SHP77 (cell line): ENCODE measurements at regions not wholly inside any gene's neighbourhood (a gene's known extent, or its start where the extent isn't known, plus 50 kb on each side); places are given as distances from the start of the nearest gene placed in this dataset.
"Not testable (repeated sequence)": the region's sequence is repeated elsewhere in the genome, so short reads cannot be mapped to it uniquely, and the experiment has no call there.

Source experiments
- DNase-seq, 2 experiments: peaks; one replicate each; lab custom pipeline; 2025; lab: John Stamatoyannopoulos, UW

DNA sequence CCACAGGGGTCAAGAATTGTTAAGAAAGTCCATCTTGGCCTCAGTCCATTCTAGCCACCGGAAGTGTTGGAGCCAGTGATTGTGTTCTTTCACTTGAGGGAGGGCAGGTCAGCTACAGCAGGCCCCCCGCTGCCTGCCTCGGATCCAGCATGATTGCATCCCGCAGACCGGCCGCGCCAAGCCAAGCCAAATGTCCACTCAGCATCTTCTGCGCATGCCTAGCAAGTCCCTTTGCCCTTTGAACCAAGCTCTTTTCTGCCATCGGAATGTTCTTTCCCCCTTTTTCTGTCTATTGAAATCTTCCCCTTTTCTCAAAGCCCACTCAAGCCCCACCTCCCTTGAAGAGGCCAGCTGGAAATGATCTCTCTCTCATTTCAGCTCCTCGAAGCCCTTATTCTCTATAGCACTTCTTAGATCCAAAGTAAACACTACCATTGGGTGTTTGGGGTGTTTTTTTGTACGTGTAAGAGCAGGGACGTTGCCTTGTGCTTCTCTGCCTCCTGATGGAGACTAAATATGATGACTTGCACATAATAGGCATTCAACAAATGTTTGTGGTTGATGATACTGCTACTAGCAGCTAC, 147.8 kb upstream of the BCOR start:
- DNase-seq, result no peak

DNA sequence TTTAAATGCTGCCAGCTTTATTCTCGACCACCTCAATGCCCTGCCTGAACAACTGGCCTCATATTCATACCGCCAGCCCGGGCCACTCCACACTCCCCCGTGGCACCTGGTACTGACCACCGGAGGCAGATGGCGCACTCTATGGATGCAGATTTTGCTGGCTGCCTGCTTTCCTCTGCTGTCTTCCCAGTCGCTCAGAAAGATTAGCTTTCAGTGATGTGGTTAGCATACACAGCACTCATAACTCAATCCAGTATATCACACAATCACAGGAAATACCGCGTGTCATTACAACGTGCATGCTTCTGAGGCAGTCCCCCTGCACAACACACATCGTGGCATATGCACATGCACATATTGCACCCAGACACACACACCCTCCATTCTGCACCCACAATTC, 147.2 kb upstream of the BCOR start:
- DNase-seq, result no peak

GRCh38 chrX:40243755-40244515, 146.2 kb upstream of the BCOR start:
- no peak for DNase-seq

DNA sequence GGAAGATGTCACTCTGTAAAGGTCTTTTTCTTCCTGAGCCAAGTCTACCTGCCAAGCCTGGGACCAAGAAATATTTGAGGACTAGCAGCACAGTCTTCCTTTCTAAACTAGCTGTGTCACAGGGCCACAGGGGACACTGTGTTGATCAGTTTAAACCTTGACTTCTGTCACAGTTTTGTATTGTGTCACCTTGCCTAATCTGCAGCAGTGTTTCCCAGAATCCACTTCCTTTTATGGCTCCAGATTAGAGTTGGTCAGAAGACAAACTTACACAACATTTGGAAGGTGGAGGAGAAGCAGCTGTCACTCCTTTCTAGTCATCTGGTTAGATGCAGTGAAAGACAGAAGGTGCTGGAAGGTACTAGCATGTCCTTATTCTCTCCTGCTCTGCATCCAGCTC, 143.1 kb upstream of the BCOR start:
- no peak for DNase-seq

DNA sequence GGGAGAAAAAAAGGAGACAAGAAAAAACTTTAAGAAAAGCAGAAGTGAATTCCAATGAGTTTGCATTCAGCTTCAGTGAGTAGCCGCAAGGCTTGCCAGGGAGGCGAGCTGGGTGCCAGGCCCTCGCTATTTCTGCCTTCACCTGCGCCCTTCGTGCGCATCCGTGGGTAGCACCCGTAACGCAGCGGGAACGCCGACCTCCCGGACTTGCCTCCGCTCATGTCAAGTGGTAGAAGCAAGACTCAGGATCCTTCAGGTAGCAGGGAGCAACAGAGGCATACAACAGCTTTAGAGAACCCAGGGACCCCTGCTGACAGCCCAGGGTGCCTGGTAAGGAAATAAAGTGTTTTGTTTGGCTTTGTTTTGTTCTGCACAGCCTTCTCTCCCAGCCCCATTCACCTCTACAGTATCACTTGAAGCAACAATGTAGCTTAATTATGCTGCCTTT, 140.0 kb upstream of the BCOR start:
- no peak for DNase-seq

DNA sequence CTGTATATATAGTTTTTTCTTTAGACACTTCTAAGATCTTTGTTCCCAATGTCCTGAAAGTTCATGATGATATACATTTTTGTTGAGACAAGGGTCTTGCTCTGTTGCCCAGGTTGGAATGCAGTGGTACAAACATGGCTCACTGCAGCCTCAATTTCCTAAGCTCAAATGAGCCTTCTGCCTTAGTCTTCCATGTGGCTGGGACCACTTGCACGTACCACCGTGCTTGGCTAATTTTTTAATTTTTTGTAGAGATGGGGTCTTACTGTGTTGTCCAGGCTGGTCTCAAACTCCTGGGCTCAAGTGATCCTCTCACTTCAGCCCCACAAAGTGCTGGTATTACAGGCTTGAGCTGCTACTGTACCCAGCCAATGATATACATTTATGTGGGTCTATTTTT, 132.9 kb upstream of the BCOR start:
- DNase-seq, result no peak

DNA sequence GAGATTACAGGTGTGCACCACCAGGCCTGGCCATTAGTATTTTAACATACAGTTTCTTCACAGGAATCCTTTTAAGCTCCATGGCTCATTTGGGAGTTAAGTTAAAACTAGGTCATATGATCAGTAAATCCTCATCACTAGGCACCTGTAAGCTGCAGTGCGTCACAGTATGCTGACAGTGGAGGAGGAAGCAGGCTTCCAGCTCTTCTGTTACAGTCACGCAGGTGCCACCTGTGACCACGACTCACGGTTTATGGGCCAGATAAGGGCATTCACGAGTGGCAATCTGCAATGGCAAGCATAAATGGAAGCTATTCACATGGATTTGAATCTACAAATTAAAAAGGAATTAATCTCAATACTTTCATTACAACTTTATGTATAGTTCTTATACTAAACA, 129.4 kb upstream of the BCOR start:
- no peak for DNase-seq

GRCh38 chrX:40224658-40225057, 126.9 kb upstream of the BCOR start:
- no peak for DNase-seq

DNA sequence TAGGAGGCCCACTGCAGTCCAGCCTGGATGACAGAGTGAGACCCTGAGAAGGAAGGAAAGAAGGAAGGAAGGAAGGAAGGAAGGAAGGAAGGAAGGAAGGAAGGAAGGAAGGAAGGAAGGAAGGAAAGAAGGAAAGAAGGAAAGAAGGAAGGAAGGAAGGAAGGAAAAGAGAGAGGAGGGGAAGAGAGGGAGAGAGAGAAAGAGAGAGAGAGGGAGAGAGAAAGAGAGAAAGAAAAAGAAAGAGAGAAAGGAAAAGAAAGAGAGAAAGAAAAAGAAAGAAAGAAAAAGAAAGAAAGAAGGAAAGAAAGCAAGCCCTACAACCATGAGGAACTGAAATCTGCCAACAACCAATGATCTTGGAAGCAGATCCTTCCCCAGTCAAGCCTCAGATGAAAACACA, 124.9 kb upstream of the BCOR start:
- DNase-seq, result not testable (repeated sequence)

DNA sequence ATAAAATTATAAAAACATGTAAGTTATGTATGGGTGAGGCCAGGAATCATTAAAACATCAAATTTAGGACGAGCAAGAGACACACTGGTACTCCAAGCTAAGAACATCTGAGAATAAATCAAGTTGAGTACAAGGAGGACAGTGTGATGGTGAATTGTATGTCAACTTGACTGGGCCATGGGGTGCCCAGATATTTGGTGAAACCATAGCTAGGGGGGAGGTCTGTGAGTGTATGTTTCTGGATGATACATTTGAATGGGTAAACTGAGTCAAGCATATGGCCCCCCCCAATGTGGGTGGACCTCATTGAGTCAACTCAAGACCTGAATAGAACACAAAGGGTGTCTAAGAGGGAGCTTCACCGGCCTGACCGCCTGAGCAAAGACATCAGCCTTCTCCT, 115.3 kb upstream of the BCOR start:
- no peak for DNase-seq

DNA sequence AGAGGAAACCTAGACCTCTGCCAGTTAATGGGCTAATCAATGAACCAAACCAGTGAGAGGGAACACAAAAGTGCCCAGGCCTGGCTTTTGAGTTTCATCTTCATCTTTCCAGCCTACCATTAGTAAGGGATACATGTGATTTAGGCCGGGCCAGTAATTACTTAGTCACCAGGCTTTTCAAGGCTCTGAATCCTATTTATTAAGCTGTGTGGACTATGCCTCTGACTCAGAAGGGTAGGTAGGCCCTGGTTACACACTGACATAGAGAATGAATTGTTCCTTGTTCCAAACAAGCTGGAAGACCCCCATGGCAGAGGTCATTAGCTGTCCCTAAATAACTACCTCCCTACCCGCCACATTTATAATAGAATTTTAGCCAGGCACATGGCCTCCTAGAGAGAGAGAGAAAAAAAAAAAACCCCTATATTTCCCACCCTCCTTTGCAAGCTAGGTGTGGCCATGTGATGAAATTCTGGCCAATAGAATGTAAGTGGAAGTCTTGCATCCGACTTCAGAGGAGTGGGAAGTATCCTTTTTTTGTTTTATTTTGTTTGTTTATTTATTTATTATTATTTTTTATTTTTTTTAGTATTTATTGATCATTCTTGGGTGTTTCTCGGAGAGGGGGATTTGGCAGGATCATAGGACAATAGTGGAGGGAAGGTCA, 112.3 kb upstream of the BCOR start:
- no peak for DNase-seq

- DNase-seq, result no peak
Measured at GRCh38 chrX:40207626-40208025, 109.9 kb upstream of the BCOR start.

DNA sequence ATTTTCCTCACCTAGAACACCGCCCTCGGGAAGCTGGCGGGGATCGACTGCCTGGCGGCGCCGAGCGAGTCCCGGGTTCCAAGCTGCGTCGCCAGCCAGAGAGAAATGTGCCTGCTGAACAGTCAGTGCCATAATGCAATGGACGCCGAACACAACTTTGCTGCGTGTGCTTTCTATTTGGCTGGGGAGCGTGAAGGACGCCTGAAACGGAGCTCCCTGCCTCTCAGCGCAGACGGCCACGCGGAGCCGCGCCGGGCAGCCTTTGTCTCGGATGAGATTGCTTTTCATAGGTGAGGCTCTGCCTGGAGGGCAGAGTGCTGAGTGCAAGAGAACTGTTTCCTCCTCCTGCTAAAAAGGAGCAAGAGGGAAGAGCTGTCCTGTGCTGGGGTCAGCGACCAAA, 107.7 kb upstream of the BCOR start:
- no peak for DNase-seq

DNA sequence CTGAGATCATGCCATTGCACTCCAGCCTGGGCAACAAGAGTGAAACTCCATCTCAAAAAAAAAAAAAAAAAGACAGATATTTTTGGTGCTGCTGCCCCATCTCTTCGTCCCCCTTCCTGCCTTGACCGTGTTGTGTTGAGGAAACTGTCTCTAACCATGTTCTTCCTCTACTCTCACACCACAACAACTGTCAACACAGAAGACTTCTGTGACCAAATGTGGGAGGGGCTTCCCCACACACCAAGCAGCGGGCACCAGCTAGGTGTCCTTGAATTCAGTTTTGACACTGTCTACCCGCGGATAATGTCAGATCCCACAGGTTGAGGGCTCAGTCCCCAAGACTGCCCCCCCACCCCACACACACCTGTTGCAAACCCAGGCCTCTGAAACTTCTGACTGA, 104.7 kb upstream of the BCOR start:
- no peak for DNase-seq

- DNase-seq, result no peak
Measured at GRCh38 chrX:40201329-40201885, 103.6 kb upstream of the BCOR start.

DNA sequence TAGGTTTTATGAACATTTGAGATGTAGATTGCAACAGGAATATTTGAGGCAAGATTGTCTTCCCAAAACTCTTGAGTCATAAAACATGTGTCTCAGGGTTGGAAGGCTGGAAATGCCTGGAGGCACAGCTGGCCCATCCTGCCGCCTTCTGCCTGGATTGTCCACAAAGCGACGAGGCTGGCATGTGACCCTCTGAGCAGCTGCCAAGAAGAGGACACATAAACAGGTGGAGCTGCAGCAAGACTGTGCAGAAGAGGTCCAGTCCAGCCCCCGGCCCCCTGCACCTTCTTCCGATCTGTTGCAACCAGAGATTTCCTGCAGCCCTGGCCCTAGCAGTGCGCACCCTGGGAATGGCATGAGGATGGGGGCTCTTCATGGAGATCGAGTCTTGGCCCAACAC, 101.9 kb upstream of the BCOR start:
- no peak for DNase-seq

GRCh38 chrX:40197071-40197470, 99.3 kb upstream of the BCOR start:
- DNase-seq, result no peak

DNA sequence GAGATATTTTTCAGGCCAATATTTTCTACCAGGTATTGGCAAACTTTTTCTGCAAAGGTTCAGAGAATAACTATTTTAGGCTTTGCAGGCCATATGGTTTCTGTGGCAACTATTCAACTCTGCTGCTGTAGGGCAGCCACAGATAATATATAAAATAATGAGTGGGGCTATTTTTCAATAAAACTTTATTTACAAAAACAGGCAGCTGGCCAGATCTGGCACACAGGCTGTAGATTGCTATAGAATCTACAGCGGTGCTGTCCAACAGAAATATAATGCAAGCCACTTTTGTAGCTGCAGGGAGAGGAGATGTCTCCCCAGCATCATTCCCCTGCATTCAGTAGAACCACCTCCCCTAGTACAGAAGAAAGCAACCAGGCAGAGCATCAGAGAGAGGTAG, 97.6 kb upstream of the BCOR start:
- no peak for DNase-seq

- no peak for DNase-seq
Measured at GRCh38 chrX:40192196-40192595, 94.4 kb upstream of the BCOR start.

DNA sequence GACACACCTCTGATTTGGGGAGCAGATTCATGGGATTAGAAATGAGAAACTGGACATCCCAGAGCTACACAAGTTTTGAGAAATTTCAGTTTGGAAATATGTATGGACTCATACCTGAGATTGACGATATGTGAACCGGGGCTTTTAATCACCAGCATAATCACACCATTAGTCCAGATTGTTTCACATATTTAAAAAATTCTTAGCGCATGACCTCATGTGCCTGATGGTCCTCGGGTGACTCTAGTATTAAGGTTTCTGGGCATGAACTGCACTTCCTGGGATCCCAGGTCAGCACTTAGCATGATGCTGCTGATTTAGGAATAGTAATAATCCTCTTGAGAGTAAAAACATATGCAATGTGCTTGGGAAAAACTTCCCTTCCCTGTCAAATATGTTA, 91.9 kb upstream of the BCOR start:
- no peak for DNase-seq

GRCh38 chrX:40188573-40189417, 91.0 kb upstream of the BCOR start:
- no peak for DNase-seq

- no peak for DNase-seq
Measured at GRCh38 chrX:40184968-40185367, 87.2 kb upstream of the BCOR start.
